T-helper 17 cell (primary cell): ENCODE measurements at regions not wholly inside any gene's neighbourhood (a gene's known extent, or its start where the extent isn't known, plus 50 kb on each side); places are given as distances from the start of the nearest gene placed in this dataset.

Experiments
- ATAC-seq: fragments of 150-1000 bp; cut with Tn5 transposase; 2 replicates; pipeline ENCODE4 v1.10.0; 2021; ENCODE audit warnings: mild to moderate bottlenecking, moderate library complexity
- DNase-seq, 3 donors: peaks; one replicate each; pipeline versions ENCODE4 v3.0.0 to v3.0.0-alpha.2; 2020 to 2021
- H3K9me3 ChIP-seq: one replicate; pipeline ENCODE4 v1.7.0; 2013; ENCODE audit warnings: low read length, mild to moderate bottlenecking; ENCODE audit not compliant: control insufficient read depth, poor library complexity, severe bottlenecking
- H3K27ac Mint-ChIP-seq: one replicate; pipeline ENCODE4 v1.8.0; 2022; ENCODE audit warnings: mild to moderate bottlenecking, moderate library complexity, mixed read lengths
- H3K27me3 Mint-ChIP-seq: one replicate; pipeline ENCODE4 v1.8.0; 2022; ENCODE audit warnings: mixed read lengths
- H3K36me3 Mint-ChIP-seq: one replicate; pipeline ENCODE4 v1.8.0; 2022; ENCODE audit warnings: low read depth, mixed read lengths
- H3K4me1 Mint-ChIP-seq: one replicate; pipeline ENCODE4 v1.8.0; 2022; ENCODE audit warnings: mild to moderate bottlenecking, mixed read lengths
- H3K4me3 Mint-ChIP-seq: one replicate; pipeline ENCODE4 v1.8.0; 2022; ENCODE audit warnings: mild to moderate bottlenecking, moderate library complexity, mixed read lengths

DNA sequence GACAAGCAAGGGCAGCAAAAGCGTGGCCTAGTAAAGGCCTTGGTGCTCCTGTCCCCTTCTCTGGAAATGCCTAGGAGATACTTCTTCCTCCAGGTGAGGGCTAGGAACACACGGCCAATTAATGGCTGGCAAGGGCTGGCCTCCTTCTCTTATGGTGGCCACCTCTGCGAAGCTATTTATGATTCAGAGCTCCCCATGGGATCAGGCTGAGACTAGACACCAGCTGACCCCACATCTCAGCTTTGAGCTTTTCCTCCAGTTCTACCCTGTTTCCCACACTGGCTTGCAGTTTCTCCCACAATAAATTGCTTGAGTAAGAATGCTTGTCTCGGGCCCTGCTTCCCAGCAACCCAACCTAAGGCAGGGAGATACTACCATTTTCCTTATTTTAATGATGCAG, 53.7 kb downstream of the CAMK2N1 start:
- peaks cover 5% of the 10 kb centered on the region for H3K36me3 Mint-ChIP-seq
- H3K9me3 ChIP-seq = no peaks in the 10 kb centered on the region
- no peak overlapping the region for H3K27ac Mint-ChIP-seq
- no peaks in the 10 kb centered on the region for H3K4me1 Mint-ChIP-seq
- no peak for DNase-seq
- no peak for ATAC-seq
- no peak overlapping the region for H3K4me3 Mint-ChIP-seq
- peaks cover 74% of the 10 kb centered on the region for H3K27me3 Mint-ChIP-seq

DNA sequence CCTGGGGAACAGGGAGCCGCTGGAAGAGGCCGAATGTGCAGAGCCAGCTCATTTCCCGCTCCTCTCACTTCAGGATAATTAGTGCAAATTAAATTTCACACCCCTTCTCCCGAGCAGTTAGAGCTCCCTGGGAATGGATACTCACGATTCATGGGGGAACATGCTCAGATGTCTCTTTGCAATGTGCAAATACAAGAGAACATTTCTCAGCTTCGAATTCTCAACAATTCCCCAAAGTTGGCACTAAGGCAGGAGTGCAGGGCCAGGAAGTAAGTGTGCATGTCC, 54.9 kb downstream of the CAMK2N1 start:
- no peak overlapping the region for H3K4me3 Mint-ChIP-seq
- DNase-seq (no peak), ATAC-seq (no peak)

DNA sequence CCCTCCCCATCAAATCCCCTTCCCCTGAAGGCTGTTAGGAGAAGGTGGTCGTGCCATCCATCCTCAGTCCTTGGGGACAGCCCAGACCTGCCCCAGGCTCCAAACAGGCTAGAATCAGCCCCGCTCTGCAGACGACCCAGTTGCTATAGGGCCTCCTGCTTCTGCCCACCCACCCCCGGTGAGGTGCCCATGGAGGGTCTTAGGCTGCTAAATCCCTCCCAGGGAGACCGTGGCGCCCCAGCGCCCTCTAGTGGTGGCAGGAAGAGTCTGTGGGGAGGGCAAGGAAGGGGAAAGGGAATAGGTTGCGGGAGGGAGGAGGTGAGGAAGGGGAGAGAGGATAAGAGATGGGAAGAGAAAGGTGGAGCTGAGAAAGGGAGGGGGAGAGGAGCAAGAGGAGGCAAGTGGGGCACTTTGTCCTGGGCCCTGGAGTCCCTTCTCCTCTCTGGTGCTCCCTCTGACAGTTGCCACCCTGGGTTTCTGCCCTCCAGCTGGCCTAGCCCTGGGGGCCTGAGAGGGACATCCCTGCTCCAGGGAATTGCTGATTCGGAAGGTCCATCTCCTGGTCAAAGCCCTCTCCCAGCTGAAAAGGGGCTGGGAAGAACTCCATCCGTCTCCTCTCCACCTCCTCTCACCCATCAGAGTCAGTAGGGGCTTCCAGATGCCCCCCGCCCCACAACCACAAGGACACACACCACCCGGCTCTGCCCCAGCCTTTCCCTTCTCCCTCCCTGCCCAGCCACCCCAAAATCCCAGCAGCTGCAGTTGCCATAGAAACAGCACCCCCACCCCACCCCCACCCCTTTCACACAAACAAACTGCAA, 55.4 kb downstream of the CAMK2N1 start:
- DNase-seq (peak in 2 of 3 donors; percentile 15 to 39), ATAC-seq (no peak)
- H3K27me3 Mint-ChIP-seq = peaks cover 64% of the 10 kb centered on the region
- no peaks in the 10 kb centered on the region for H3K9me3 ChIP-seq
- peak overlapping the region; percentile 29 for H3K27ac Mint-ChIP-seq
- peaks cover 5% of the 10 kb centered on the region for H3K36me3 Mint-ChIP-seq
- no peak overlapping the region for H3K4me3 Mint-ChIP-seq
- no peaks in the 10 kb centered on the region for H3K4me1 Mint-ChIP-seq

More for the DNA sequence above, 54.9 kb downstream of the CAMK2N1 start:
- H3K4me1 Mint-ChIP-seq = no peaks in the 10 kb centered on the region
- H3K27me3 Mint-ChIP-seq = peaks cover 70% of the 10 kb centered on the region
- peaks cover 5% of the 10 kb centered on the region for H3K36me3 Mint-ChIP-seq
- H3K9me3 ChIP-seq = no peaks in the 10 kb centered on the region
- H3K27ac Mint-ChIP-seq = no peak overlapping the region

DNA sequence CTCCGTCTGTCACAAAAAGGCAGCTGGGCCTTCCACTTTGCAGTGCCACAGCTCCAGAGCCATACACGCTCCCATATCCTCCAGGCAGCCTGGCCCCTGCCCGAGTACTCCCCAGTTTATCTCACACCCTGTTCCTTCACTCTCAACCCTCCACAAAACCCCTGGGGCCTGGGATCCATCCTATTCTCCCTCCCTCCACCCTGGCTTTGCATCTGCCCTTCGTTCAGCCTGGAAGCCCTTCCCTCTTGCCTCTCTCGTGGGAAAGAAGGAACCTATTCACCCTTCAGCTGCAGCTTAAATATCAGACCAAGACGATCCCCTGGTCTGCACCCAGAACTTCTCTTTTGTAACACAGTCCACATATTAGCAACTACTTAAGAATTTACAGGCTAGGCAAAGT, 56.7 kb downstream of the CAMK2N1 start:
- Mint-ChIP-seq H3K4me1 (no peaks in the 10 kb centered on the region), H3K4me3 (no peak overlapping the region), H3K36me3 (no peaks in the 10 kb centered on the region), H3K27me3 (peaks cover 51% of the 10 kb centered on the region), H3K27ac (no peak overlapping the region)
- DNase-seq = no peak
- no peak for ATAC-seq
- no peaks in the 10 kb centered on the region for H3K9me3 ChIP-seq

DNA sequence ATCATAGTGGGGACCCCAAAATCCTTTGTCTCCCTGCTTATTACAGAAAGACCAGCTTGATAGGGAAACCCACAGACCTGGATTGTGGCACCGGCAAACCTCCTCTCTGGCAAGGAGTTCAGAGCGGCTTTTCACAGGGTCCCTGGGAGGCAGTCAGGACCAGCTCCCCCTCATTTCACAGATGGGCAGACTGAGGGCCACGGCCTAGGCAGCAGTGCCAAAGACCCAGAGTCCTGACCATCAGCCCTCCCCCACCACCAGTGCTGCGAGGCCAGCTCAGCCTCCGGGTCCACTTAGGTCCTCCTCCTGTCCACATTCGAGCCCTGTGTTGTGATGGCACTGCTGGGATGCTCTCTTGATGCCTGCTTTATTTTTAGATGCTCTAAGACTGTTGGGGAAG, 57.2 kb downstream of the CAMK2N1 start:
- no peaks in the 10 kb centered on the region for H3K9me3 ChIP-seq
- Mint-ChIP-seq H3K36me3 (no peaks in the 10 kb centered on the region), H3K27me3 (peaks cover 50% of the 10 kb centered on the region), H3K4me1 (no peaks in the 10 kb centered on the region), H3K27ac (no peak overlapping the region), H3K4me3 (no peak overlapping the region)
- DNase-seq (no peak), ATAC-seq (no peak)

DNA sequence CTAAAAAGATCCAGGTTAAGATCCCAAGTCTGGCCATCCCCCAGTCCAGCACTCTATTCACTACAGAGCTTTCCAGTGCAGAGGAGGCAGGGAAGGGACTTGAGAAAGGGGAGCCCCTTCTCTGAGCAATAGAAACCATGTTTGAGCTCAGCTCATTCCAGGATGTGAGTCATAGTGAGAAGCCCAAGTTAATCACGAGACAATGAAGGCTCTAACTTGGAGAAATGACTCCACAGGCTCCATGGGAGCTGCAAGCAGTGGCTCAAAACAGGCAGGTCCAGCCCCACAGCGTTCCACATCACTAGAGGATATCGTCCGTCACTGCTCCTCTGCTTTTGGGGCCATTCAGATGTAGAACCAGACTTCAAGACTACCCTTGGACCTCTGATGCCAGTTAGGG, 59.1 kb downstream of the CAMK2N1 start:
- Mint-ChIP-seq H3K4me1 (no peaks in the 10 kb centered on the region), H3K36me3 (no peaks in the 10 kb centered on the region), H3K27me3 (peaks cover 37% of the 10 kb centered on the region), H3K4me3 (no peak overlapping the region), H3K27ac (no peak overlapping the region)
- H3K9me3 ChIP-seq = peaks cover 4% of the 10 kb centered on the region
- DNase-seq (no peak), ATAC-seq (no peak)

DNA sequence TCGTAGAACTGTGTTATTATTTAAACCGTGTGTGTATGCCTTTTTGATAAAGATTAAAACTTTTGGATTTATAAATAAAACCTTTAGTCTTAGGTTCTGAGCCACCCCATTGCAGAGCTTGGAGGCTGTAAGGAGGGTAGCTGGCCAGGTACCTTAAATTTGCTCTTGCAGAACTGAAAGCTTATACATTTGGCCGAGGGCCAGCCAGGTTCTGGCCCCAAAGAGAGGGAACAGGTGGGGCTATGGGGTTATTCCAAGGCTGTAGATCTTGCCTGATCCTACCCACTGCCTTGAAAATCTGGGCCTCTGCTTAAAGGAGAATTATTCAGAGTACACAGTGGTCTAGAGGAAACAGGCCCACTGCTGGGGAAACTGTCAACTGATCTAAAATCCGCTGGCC, 59.6 kb downstream of the CAMK2N1 start:
- Mint-ChIP-seq H3K27me3 (peaks cover 31% of the 10 kb centered on the region), H3K27ac (no peak overlapping the region), H3K36me3 (no peaks in the 10 kb centered on the region), H3K4me3 (no peak overlapping the region), H3K4me1 (no peaks in the 10 kb centered on the region)
- peaks cover 4% of the 10 kb centered on the region for H3K9me3 ChIP-seq
- no peak for ATAC-seq
- DNase-seq = no peak

DNA sequence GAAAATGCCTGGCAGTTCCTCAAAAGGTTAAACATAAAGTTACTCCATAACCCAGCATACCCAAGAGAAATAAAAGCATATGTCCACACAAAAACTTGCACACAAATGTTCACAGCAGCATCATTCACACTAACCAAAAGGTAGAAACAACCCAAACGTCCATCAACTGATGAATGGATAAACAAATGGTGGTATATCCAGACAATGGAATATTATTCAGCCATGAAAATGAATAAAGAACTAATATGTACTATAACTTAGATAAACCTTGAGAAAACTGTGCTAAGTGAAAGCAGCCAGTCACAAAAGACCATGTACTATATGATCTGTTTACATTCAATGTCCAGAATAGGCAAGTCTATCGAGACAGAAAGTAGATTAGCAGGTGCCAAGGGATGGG, 60.4 kb downstream of the CAMK2N1 start:
- no peak overlapping the region for H3K4me3 Mint-ChIP-seq
- DNase-seq = no peak
- H3K9me3 ChIP-seq = peaks cover 4% of the 10 kb centered on the region
- peaks cover 34% of the 10 kb centered on the region for H3K27me3 Mint-ChIP-seq
- no peak overlapping the region for H3K27ac Mint-ChIP-seq
- no peaks in the 10 kb centered on the region for H3K36me3 Mint-ChIP-seq
- no peaks in the 10 kb centered on the region for H3K4me1 Mint-ChIP-seq
- ATAC-seq = no peak

DNA sequence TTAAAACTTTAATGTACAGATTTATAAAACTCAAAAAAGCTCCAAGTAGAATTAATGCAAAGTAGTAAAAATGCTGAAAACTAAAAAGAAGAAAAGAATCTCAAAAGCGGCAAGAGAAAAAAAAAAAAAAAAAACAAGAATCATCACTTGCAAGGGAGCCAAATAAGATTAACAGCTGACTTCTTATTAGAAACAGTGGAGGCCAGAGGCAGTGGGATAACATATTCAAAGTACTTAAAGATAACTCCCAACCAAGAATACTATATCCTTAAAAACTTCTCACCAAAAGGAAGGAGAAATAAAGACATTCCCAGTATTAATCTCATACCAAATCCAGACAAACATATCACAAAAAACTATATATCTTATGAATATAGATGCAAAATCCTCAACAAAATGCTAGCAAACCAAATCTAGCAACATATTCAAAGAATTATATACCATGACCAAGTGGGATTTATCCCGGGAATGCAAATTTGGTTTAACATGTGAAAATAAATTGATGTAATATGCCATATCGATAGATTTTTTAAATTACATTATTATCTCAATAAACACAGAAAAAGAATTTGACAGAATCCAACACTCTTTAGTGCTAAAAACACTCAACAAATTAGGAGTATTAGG, 62.7 kb downstream of the CAMK2N1 start:
- no peak for ATAC-seq
- Mint-ChIP-seq H3K4me1 (no peaks in the 10 kb centered on the region), H3K27me3 (peaks cover 30% of the 10 kb centered on the region), H3K36me3 (peaks cover 2% of the 10 kb centered on the region), H3K27ac (no peak overlapping the region), H3K4me3 (no peak overlapping the region)
- peaks cover 4% of the 10 kb centered on the region for H3K9me3 ChIP-seq
- no peak for DNase-seq

DNA sequence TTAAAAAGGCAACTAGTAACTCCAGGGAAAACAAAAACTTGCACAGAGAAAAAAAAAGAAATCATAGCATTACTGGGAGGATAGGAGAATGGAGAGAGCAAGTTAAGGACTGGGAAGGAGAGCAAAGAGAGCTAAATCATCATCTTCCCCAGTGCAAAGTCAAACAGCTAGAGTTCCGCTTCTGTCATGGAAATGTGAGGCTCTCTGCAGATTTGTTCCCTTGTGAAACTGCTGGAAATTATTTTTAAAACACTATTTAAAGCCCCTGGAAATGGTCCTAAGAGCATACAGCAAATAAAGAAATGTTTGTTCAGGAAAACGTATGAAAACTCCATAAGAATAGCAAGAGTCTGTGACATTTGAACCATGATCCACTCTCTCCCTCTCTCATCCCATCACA, 64.6 kb downstream of the CAMK2N1 start:
- DNase-seq (no peak), ATAC-seq (no peak)
- Mint-ChIP-seq H3K4me3 (no peak overlapping the region), H3K27me3 (peaks cover 27% of the 10 kb centered on the region), H3K27ac (no peak overlapping the region), H3K4me1 (no peaks in the 10 kb centered on the region), H3K36me3 (peaks cover 2% of the 10 kb centered on the region)
- H3K9me3 ChIP-seq = peaks cover 4% of the 10 kb centered on the region

DNA sequence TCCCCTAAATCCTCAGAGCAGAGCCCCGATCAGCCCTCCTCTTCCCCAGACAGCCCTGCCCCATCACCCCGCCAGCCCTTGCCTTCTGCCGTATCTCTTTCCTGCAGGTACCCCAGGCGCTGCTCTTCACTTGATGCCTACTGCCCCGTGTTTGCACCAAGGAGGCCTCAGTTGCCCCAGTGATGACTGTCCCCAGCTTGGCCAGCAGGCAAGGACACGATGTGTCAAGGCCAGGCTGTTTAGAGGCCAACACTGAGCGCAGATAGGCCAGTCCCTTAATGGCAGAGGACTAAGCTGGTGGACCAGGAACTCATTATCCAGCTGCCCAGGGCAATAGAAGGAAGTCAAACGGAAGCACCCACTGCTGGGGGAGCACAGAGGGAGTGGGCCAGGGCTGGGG, 68.4 kb downstream of the CAMK2N1 start:
- Mint-ChIP-seq H3K4me3 (no peak overlapping the region), H3K27me3 (peaks cover 41% of the 10 kb centered on the region), H3K27ac (no peak overlapping the region), H3K4me1 (no peaks in the 10 kb centered on the region), H3K36me3 (peaks cover 3% of the 10 kb centered on the region)
- peaks cover 1% of the 10 kb centered on the region for H3K9me3 ChIP-seq
- DNase-seq (no peak), ATAC-seq (no peak)

DNA sequence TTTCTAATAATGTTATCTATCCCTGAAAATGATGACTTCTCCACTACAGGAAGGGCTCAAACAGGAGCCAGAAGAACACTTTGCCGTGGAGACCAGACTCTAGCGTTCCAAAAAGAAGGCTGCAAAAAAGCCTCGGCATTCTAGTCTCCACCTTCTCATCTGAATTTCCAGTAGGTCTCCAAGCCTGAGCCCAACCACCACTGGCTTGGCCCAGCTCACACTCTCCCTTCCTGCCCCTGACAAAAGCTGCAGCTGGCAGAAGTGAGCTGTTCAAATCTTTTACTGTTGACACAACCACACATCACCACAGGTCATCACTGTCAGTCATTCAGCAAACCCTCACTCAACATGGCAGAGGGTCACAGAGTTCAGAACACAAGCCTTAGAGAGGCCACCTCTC, 69.3 kb downstream of the CAMK2N1 start:
- Mint-ChIP-seq H3K27me3 (peaks cover 46% of the 10 kb centered on the region), H3K4me1 (peaks cover 3% of the 10 kb centered on the region), H3K36me3 (peaks cover 5% of the 10 kb centered on the region), H3K4me3 (no peak overlapping the region), H3K27ac (no peak overlapping the region)
- DNase-seq (no peak), ATAC-seq (no peak)
- no peaks in the 10 kb centered on the region for H3K9me3 ChIP-seq

DNA sequence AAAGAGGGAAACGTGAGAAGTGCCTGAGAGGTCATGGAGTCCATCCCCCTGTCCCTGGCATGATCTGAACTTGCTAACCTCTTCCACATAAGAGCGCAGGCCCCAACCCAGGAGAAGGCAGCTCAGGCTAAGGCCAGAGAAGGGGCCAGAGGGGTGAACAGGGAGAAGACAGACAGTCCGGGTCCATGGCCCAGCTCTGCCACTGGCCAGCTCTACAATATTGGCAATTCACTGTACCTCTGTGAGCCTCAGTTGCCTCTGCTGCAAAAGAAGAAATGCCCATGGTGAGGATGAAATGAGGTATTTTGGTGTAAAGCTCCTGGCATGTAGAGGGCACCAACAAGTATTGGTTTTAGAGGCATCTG, 72.3 kb downstream of the CAMK2N1 start:
- Mint-ChIP-seq H3K27me3 (peaks cover 31% of the 10 kb centered on the region), H3K4me1 (peaks cover 4% of the 10 kb centered on the region), H3K4me3 (no peak overlapping the region), H3K27ac (no peak overlapping the region), H3K36me3 (peaks cover 3% of the 10 kb centered on the region)
- DNase-seq (no peak), ATAC-seq (no peak)
- no peaks in the 10 kb centered on the region for H3K9me3 ChIP-seq

DNA sequence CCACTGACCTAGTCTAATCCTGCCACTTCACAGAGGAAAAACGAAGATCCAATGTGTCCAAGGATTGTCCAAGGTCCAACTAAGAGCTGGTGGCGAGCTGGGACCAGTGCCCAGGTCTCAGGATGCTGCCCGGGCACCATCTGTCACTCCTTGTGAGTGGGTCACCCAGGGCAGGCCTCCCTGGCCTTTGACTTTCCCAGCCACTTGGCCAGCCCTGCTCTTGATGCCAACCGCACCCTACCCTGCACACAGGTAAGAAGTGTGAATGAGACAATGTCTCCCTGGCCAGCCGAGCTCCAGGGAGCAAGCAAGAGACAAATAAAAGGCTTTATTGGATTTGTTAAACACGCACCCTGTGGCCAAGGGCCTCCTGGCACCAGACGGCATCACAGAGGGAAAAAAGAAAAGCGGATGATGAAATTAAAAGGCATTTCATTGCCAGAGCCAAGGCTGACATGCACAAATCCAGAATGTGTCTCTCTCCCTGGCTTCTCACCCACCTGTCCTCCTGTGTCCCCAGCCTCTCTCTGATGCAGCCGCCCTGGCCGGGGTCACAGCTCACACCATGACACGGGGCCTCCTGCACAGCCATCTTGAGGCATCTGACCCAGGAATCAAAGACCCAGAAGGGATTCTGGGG, 72.8 kb downstream of the CAMK2N1 start:
- DNase-seq (no peak), ATAC-seq (no peak)
- Mint-ChIP-seq H3K27me3 (peaks cover 27% of the 10 kb centered on the region), H3K27ac (no peak overlapping the region), H3K4me3 (no peak overlapping the region), H3K36me3 (peaks cover 3% of the 10 kb centered on the region), H3K4me1 (peaks cover 4% of the 10 kb centered on the region)
- no peaks in the 10 kb centered on the region for H3K9me3 ChIP-seq
